ENCODE measurements at regions not wholly inside any gene's neighbourhood (a gene's known extent, or its start where the extent isn't known, plus 50 kb on each side); places are given as distances from the start of the nearest gene placed in this dataset.

- TF ChIP-seq CTCF (conservative IDR thresholded peaks at IDR 0.05; ENCODE audit: low read depth in 2 of 2) (no peak), POLR2AphosphoS5 (IDR thresholded peaks at IDR 0.05; ENCODE audit: low read depth) (no peak), EZH2 (IDR thresholded peaks at IDR 0.05; ENCODE audit: low read depth, unreplicated experiment) (no peak), REST (IDR thresholded peaks at IDR 0.05; ENCODE audit: unreplicated experiment) (no peak), JUNB (IDR thresholded peaks at IDR 0.05; ENCODE audit: unreplicated experiment) (no peak), NANOG (IDR thresholded peaks at IDR 0.05; ENCODE audit: borderline replicate concordance) (no peak), EZH2phosphoT487 (IDR thresholded peaks at IDR 0.05; ENCODE audit: unreplicated experiment) (no peak), ZNF331 (CRISPR knock-in tag; IDR thresholded peaks at IDR 0.05; ENCODE audit: low read depth) (no peak), ETS1 (IDR thresholded peaks at IDR 0.05) (no peak)
Observed at GRCh38 chr5:93156566-93156965, 424.5 kb downstream of the NR2F1-AS1 start.

All from GM23338 (cell line).